MM.1S (cell line): ENCODE measurements at regions not wholly inside any gene's neighbourhood (a gene's known extent, or its start where the extent isn't known, plus 50 kb on each side); places are given as distances from the start of the nearest gene placed in this dataset.
"Not testable (repeated sequence)": the region's sequence is repeated elsewhere in the genome, so short reads cannot be mapped to it uniquely, and the experiment has no call there.

Experiments
- DNase-seq: peaks from one replicate; pipeline ENCODE4 v3.0.0-alpha.2; 2015
- H2AFZ ChIP-seq: fragments of 300-600 bp; sonication (generic); 2 replicates; pipeline ENCODE4 v1.6.0; 2016; ENCODE audit warnings: antibody characterized with exemption, low read length
- H3F3A ChIP-seq: fragments of 300-600 bp; sonication (generic); 2 replicates; pipeline ENCODE4 v1.6.1; 2016; ENCODE audit warnings: mild to moderate bottlenecking, antibody characterized with exemption, low read length, moderate library complexity, mixed read lengths; ENCODE audit not compliant: insufficient read depth
- H3K27ac ChIP-seq: fragments of 300-600 bp; sonication (generic); 2 replicates; pipeline ENCODE4 v1.5.1; 2016; ENCODE audit warnings: mild to moderate bottlenecking, low read length
- H3K27me3 ChIP-seq: fragments of 300-600 bp; sonication (generic); replicated peaks from 2 replicates; pipeline ENCODE4 v1.6.0; 2016; ENCODE audit warnings: low read length; ENCODE audit not compliant: insufficient read depth
- H3K36me3 ChIP-seq: fragments of 300-600 bp; sonication (generic); replicated peaks from 2 replicates; pipeline ENCODE4 v1.6.1; 2016; ENCODE audit warnings: mild to moderate bottlenecking, low read length, mixed read lengths; ENCODE audit not compliant: insufficient read depth
- H3K4me1 ChIP-seq: fragments of 300-600 bp; sonication (generic); 2 replicates; pipeline ENCODE4 v1.6.1; 2016; ENCODE audit warnings: low read length, mixed read lengths
- H3K4me2 ChIP-seq: fragments of 300-600 bp; sonication (generic); 2 replicates; pipeline ENCODE4 v1.6.0; 2016; ENCODE audit warnings: low read depth, low read length
- H3K4me3 ChIP-seq: fragments of 300-600 bp; sonication (generic); 2 replicates; pipeline ENCODE4 v1.5.1; 2016; ENCODE audit warnings: low read length, mixed read lengths
- H3K79me2 ChIP-seq: fragments of 300-600 bp; sonication (generic); 2 replicates; pipeline ENCODE4 v1.6.1; 2016; ENCODE audit warnings: mixed run types, low read length, mixed read lengths
- H3K9ac ChIP-seq: fragments of 300-600 bp; sonication (generic); 2 replicates; pipeline ENCODE4 v1.6.1; 2016; ENCODE audit warnings: low read length, mixed read lengths
- H3K9me2 ChIP-seq: fragments of 300-600 bp; sonication (generic); replicated peaks from 2 replicates; pipeline ENCODE4 v1.6.1; 2016; ENCODE audit warnings: mild to moderate bottlenecking, low read length, mixed read lengths; ENCODE audit not compliant: insufficient read depth
- H3K9me3 ChIP-seq: fragments of 300-600 bp; sonication (generic); replicated peaks from 2 replicates; pipeline ENCODE4 v1.6.1; 2016; ENCODE audit warnings: mild to moderate bottlenecking, low read length, mixed read lengths; ENCODE audit not compliant: insufficient read depth
- H4K20me1 ChIP-seq: fragments of 300-600 bp; sonication (generic); 2 replicates; pipeline ENCODE4 v1.6.1; 2016; ENCODE audit warnings: mild to moderate bottlenecking, low read length, moderate library complexity, mixed read lengths; ENCODE audit not compliant: insufficient read depth
- EZH2 ChIP-seq: fragments of 300-600 bp; sonication (generic); optimal IDR thresholded peaks from 2 replicates; pipeline ENCODE3; 2017; ENCODE audit warnings: low read depth, mild to moderate bottlenecking, antibody characterized with exemption, low read length, mixed read lengths
- EZH2phosphoT487 ChIP-seq: fragments of 300-600 bp; sonication (generic); IDR thresholded peaks from 2 replicates; pipeline ENCODE4 v1.6.1; 2018; ENCODE audit warnings: antibody characterized with exemption, low read length
- TF ChIP-seq, protein P1 (sequence below): fragments of 300-600 bp; sonication (generic); IDR thresholded peaks from 2 replicates; pipeline ENCODE4 v1.5.1; 2016; ENCODE audit warnings: antibody characterized with exemption, low read length, mixed read lengths

GRCh38 chr14:104479901-104480300 is 99.7 kb upstream of the C14orf180 start:
- Histone ChIP-seq H3K27me3 (peaks cover 33% of the 10 kb centered on the region), H3K9me3 (no peaks in the 10 kb centered on the region), H3K4me1 (no peaks in the 10 kb centered on the region), H3K9me2 (no peaks in the 10 kb centered on the region), H3K4me2 (no peak overlapping the region), H4K20me1 (no peaks in the 10 kb centered on the region), H3K36me3 (no peaks in the 10 kb centered on the region), H3K27ac (no peak overlapping the region), H3F3A (no peaks in the 10 kb centered on the region), H3K4me3 (no peak overlapping the region), H2AFZ (no peak overlapping the region), H3K9ac (no peak overlapping the region), H3K79me2 (no peaks in the 10 kb centered on the region)
- DNase-seq: no peak
- TF ChIP-seq, protein P1, sequence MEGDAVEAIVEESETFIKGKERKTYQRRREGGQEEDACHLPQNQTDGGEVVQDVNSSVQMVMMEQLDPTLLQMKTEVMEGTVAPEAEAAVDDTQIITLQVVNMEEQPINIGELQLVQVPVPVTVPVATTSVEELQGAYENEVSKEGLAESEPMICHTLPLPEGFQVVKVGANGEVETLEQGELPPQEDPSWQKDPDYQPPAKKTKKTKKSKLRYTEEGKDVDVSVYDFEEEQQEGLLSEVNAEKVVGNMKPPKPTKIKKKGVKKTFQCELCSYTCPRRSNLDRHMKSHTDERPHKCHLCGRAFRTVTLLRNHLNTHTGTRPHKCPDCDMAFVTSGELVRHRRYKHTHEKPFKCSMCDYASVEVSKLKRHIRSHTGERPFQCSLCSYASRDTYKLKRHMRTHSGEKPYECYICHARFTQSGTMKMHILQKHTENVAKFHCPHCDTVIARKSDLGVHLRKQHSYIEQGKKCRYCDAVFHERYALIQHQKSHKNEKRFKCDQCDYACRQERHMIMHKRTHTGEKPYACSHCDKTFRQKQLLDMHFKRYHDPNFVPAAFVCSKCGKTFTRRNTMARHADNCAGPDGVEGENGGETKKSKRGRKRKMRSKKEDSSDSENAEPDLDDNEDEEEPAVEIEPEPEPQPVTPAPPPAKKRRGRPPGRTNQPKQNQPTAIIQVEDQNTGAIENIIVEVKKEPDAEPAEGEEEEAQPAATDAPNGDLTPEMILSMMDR: no peak
- TF ChIP-seq EZH2 (no peak), EZH2phosphoT487 (no peak)

DNA sequence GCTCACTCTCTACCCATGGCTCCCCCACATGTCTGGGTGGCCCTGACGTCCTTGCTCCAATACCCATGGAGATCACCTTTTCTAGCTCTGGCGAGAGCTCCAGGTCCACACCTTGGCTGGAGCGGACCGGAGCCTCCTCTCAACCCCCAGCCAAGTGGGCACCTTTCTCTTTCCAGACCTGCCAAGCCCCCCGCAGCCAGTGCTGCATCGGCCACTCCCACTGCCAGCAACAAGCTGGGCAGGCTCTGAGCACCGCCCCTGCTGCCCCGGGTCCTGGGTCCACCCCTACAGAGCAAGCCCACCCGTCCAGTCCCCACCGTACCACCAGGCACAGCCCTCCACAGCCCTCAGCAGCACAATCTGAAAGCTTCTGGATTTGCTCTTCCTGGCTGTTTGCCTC is 98.2 kb upstream of the C14orf180 start:
- H3K36me3 ChIP-seq: no peaks in the 10 kb centered on the region
- TF ChIP-seq EZH2phosphoT487 (no peak), EZH2 (no peak)
- TF ChIP-seq, protein P1: no peak
- peaks cover 42% of the 10 kb centered on the region for H3K27me3 ChIP-seq
- no peak overlapping the region for H3K4me2 ChIP-seq
- no peak for DNase-seq
- H2AFZ ChIP-seq: no peak overlapping the region
- H3K27ac ChIP-seq: no peak overlapping the region
- H3K9me2 ChIP-seq: no peaks in the 10 kb centered on the region
- no peaks in the 10 kb centered on the region for H4K20me1 ChIP-seq
- no peaks in the 10 kb centered on the region for H3F3A ChIP-seq
- no peak overlapping the region for H3K9ac ChIP-seq
- H3K9me3 ChIP-seq: no peaks in the 10 kb centered on the region
- H3K4me3 ChIP-seq: no peak overlapping the region
- no peaks in the 10 kb centered on the region for H3K4me1 ChIP-seq
- no peaks in the 10 kb centered on the region for H3K79me2 ChIP-seq

- not testable (repeated sequence) for H3K4me2 ChIP-seq, H4K20me1 ChIP-seq, H3K4me3 ChIP-seq, H3K79me2 ChIP-seq, H3K9me3 ChIP-seq, H3K4me1 ChIP-seq, H2AFZ ChIP-seq, H3K9me2 ChIP-seq, H3K9ac ChIP-seq, H3F3A ChIP-seq, DNase-seq, H3K36me3 ChIP-seq, H3K27ac ChIP-seq
- peaks cover 48% of the 10 kb centered on the region for H3K27me3 ChIP-seq
These were observed 97.5 kb upstream of the C14orf180 start for GRCh38 chr14:104482017-104482416.

GRCh38 chr14:104486222-104486923 is 93.2 kb upstream of the C14orf180 start:
- no peak for DNase-seq
- Histone ChIP-seq H3K27ac (no peak overlapping the region), H3K27me3 (peaks cover 47% of the 10 kb centered on the region), H3K9ac (no peak overlapping the region), H2AFZ (no peak overlapping the region), H3K4me1 (no peaks in the 10 kb centered on the region), H3K36me3 (no peaks in the 10 kb centered on the region), H3F3A (no peaks in the 10 kb centered on the region), H3K9me2 (no peaks in the 10 kb centered on the region), H3K4me2 (no peak overlapping the region), H3K4me3 (no peak overlapping the region), H4K20me1 (no peaks in the 10 kb centered on the region), H3K9me3 (no peaks in the 10 kb centered on the region), H3K79me2 (no peaks in the 10 kb centered on the region)
- TF ChIP-seq EZH2phosphoT487 (no peak), EZH2 (no peak)
- TF ChIP-seq, protein P1: no peak
